Gastroesophageal sphincter (tissue), 4 donors: ENCODE measurements at regions not wholly inside any gene's neighbourhood (a gene's known extent, or its start where the extent isn't known, plus 50 kb on each side); places are given as distances from the start of the nearest gene placed in this dataset.
A peak's percentile ranks its signal among the peaks of the same experiment; 100 is the strongest.

Experiments
- ATAC-seq: fragments of 150-250 bp; one replicate; pipeline ENCODE4 v1.9.1; 2016; ENCODE audit warnings: mild to moderate bottlenecking, moderate library complexity
- H3K27ac ChIP-seq, 4 donors: fragments of 200-600 bp; sonication (generic) in 3 of 4; 1 replicate in 3 of 4; 2 replicates in 1 of 4; pipeline ENCODE4 v1.5.1; 2016 to 2019
- H3K27me3 ChIP-seq: fragments of 200-600 bp; sonication (generic); one replicate; pipeline ENCODE4 v1.5.1; 2019
- H3K36me3 ChIP-seq, 2 donors: fragments of 200-600 bp; sonication (generic); one replicate each; pipeline ENCODE4 v1.5.1; 2019; ENCODE audit warnings: control low read depth in 1 of 2
- H3K4me1 ChIP-seq, 3 donors: fragments of 200-600 bp; sonication (generic); 1 replicate in 2 of 3; 2 replicates in 1 of 3; pipeline ENCODE4 v1.5.1; 2016 to 2019; ENCODE audit warnings: control low read depth in 2 of 3
- H3K4me3 ChIP-seq, 2 donors: fragments of 200-600 bp; sonication (generic); one replicate each; pipeline ENCODE4 v1.5.1; 2019; ENCODE audit warnings: mild to moderate bottlenecking in 1 of 2, moderate library complexity in 1 of 2
- H3K9me3 ChIP-seq, 3 donors: fragments of 200-600 bp; sonication (generic); one replicate each; pipeline ENCODE4 v1.5.1; 2017 to 2019; ENCODE audit warnings: control low read depth in 2 of 3
- EP300 ChIP-seq: sonication (generic); formaldehyde crosslinking; IDR thresholded peaks from one replicate; pipeline ENCODE4 v1.6.1; 2017; ENCODE audit warnings: antibody characterized with exemption, mild to moderate bottlenecking
- POLR2A ChIP-seq, 2 donors: fragments of 450-650 bp; IDR thresholded peaks; one replicate each; pipeline ENCODE4 v1.6.1; 2017; ENCODE audit warnings: antibody characterized with exemption in 2 of 2, mild to moderate bottlenecking in 2 of 2, moderate library complexity in 1 of 2
- POLR2AphosphoS5 ChIP-seq: sonication (generic); formaldehyde crosslinking; IDR thresholded peaks from one replicate; pipeline ENCODE4 v1.6.1; 2017; ENCODE audit warnings: antibody characterized with exemption
- WGBS, 2 donors: methylation state at CpG; one replicate each; pipeline ENCODE4 v1.1.5; 2018; ENCODE audit warnings: low coverage in 1 of 2; 5-methylcytosine and 5-hydroxymethylcytosine counted together
- TF ChIP-seq, protein P1 (sequence below), 4 experiments: fragments of 200-600 bp in 2 of 4; fragments of 450-650 bp in 2 of 4; sonication (generic) in 1 of 4; IDR thresholded peaks; one replicate each; pipeline ENCODE4 v1.5.1; 2017 to 2019; ENCODE audit warnings: antibody characterized with exemption in 4 of 4, mild to moderate bottlenecking in 2 of 4, moderate library complexity in 2 of 4

DNA sequence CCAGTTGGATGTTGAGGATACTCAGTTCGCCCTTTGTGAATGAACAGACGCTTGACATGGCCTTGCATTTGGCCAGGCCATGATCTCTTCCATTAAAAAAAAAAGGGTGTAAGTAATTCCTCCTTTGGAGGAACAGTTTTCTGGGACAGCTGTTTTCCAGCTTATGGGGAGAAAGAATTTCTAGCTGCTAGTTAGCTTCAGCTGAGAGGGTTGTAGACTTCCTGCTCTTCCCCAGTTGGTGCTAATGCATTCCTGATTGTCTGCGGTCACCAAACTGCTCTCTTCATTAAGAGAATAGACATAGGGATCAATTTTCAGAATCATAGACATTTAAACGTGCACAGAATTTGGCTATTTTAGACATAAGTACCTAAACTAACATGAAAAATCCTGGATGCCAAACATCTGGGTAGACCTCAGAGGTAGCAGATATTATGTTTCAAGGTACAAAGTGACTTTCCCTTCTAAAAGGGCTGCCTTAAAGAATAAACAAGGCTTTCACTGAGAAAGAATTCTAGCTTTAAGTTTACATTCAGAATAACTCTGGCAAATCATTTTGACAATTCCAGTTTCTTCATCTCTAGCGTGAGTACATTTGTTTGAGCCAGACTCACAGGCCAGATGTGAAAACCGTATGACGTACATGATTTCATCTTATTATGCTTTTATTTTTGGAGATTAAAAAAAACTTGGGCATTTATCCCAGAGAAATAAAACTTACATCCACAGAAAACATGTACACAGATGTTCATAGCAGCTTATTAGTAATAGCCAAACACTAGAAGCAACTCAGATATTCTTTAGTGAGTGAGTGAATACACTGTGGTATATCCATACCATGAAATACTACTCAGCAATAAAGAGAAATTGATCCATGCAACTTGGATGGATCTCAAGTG, 71.2 kb downstream of the MAIP1 start:
- 42 to 53% methylated on average over 7 of the region's 7 CpGs for WGBS, 2 donors
- Histone ChIP-seq H3K4me3 (no peak overlapping the region), H3K27ac (peak overlapping the region in 1 of 4 donors; percentile 9)

DNA sequence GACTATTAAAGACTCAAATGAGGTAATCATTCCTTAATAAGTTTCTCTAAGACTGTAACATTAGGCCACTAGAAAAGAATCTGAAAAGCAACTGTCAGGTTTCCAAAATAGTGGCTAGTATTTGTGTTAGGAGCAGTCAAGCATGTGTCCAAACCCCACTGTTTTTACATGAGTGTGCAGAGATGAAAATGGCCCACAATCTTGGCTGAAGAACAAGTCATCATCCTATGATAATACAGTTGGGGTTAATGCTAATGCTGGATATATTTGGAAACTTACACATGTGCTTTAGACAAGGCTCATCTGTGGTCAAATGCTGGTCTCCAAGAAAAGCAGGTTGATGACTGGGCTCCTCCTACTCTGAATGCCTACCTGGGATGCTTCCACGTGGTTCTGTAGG, 73.6 kb downstream of the MAIP1 start:
- no peak for TF ChIP-seq POLR2AphosphoS5
- TF ChIP-seq EP300: no peak
- TF ChIP-seq POLR2A (IDR thresholded peaks at IDR 0.05): no peak
- TF ChIP-seq, protein P1, sequence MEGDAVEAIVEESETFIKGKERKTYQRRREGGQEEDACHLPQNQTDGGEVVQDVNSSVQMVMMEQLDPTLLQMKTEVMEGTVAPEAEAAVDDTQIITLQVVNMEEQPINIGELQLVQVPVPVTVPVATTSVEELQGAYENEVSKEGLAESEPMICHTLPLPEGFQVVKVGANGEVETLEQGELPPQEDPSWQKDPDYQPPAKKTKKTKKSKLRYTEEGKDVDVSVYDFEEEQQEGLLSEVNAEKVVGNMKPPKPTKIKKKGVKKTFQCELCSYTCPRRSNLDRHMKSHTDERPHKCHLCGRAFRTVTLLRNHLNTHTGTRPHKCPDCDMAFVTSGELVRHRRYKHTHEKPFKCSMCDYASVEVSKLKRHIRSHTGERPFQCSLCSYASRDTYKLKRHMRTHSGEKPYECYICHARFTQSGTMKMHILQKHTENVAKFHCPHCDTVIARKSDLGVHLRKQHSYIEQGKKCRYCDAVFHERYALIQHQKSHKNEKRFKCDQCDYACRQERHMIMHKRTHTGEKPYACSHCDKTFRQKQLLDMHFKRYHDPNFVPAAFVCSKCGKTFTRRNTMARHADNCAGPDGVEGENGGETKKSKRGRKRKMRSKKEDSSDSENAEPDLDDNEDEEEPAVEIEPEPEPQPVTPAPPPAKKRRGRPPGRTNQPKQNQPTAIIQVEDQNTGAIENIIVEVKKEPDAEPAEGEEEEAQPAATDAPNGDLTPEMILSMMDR (IDR thresholded peaks at IDR 0.05): no peak
- 57 to 86% methylated on average over 1 of the region's 1 CpG for WGBS, 2 donors
- H3K36me3 ChIP-seq: no peaks in the 10 kb centered on the region
- no peaks in the 10 kb centered on the region for H3K9me3 ChIP-seq
- H3K27me3 ChIP-seq: no peaks in the 10 kb centered on the region
- no peak for ATAC-seq
- H3K4me3 ChIP-seq: no peak overlapping the region
- peaks cover 0 to 6% (median 0%) of the 10 kb centered on the region in 3 donors for H3K4me1 ChIP-seq
- no peak overlapping the region for H3K27ac ChIP-seq

More for the DNA sequence above, 71.2 kb downstream of the MAIP1 start:
- Histone ChIP-seq H3K27me3 (no peaks in the 10 kb centered on the region), H3K4me1 (peaks cover 0 to 6% (median 0%) of the 10 kb centered on the region in 3 donors), H3K9me3 (no peaks in the 10 kb centered on the region), H3K36me3 (no peaks in the 10 kb centered on the region)
- ATAC-seq: no peak
- no peak for TF ChIP-seq POLR2A (IDR thresholded peaks at IDR 0.05)
- no peak for TF ChIP-seq EP300
- TF ChIP-seq POLR2AphosphoS5: no peak
- TF ChIP-seq, protein P1 (IDR thresholded peaks at IDR 0.05): no peak

DNA sequence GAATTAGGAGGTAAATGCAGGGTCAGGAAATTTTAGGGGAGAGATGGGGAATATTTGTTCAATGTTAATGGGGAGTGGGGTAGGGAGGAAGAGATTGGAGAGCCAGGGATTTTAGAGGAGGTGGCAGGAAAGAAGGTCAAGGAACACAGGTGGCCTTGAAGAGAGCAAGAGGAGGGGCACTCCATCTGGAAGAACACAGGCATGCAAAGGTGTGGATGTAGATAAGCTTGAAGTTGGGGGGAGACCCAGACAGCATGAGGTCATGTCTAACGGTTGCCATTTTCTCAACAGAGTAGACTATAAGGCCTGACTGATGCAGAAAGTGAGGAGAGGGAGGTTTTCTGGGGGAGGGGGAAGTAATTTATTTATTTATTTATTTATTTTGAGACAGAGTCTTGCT, 77.5 kb downstream of the MAIP1 start:
- H3K9me3 ChIP-seq: no peaks in the 10 kb centered on the region
- no peak for ATAC-seq
- no peak overlapping the region for H3K4me3 ChIP-seq
- no peaks in the 10 kb centered on the region for H3K27me3 ChIP-seq
- no peaks in the 10 kb centered on the region for H3K36me3 ChIP-seq
- TF ChIP-seq EP300 (no peak), POLR2AphosphoS5 (no peak), POLR2A (IDR thresholded peaks at IDR 0.05) (no peak)
- TF ChIP-seq, protein P1 (IDR thresholded peaks at IDR 0.05): no peak
- no peak overlapping the region for H3K27ac ChIP-seq
- 94 to 100% methylated on average over 1 of the region's 1 CpG for WGBS, 2 donors
- H3K4me1 ChIP-seq: no peaks in the 10 kb centered on the region

DNA sequence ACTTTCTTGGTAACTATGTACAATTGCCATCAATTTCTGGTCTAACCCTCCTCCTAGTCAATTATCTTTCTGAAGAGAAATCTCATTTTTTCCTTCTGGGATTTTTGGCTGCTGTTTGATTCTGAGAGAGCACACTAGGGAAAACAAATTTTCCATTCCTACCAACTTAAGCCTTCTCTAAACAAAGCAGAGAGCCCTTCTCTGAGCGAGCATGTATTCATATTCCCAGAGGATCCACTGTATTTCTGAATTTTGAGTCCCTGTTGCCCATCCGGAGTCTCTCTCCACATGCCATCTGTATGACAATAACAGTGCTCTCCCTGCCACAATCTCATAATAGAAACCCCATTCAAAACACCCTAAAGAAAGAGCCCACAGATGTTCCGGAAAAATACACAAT, 78.5 kb downstream of the MAIP1 start:
- Histone ChIP-seq H3K27me3 (no peaks in the 10 kb centered on the region), H3K4me1 (no peaks in the 10 kb centered on the region), H3K36me3 (no peaks in the 10 kb centered on the region), H3K4me3 (no peak overlapping the region), H3K27ac (no peak overlapping the region), H3K9me3 (no peaks in the 10 kb centered on the region)
- TF ChIP-seq EP300 (no peak), POLR2AphosphoS5 (no peak), POLR2A (IDR thresholded peaks at IDR 0.05) (no peak)
- TF ChIP-seq, protein P1 (IDR thresholded peaks at IDR 0.05): no peak
- ATAC-seq: no peak
- 30 to 40% methylated on average over 3 of the region's 3 CpGs for WGBS, 2 donors

DNA sequence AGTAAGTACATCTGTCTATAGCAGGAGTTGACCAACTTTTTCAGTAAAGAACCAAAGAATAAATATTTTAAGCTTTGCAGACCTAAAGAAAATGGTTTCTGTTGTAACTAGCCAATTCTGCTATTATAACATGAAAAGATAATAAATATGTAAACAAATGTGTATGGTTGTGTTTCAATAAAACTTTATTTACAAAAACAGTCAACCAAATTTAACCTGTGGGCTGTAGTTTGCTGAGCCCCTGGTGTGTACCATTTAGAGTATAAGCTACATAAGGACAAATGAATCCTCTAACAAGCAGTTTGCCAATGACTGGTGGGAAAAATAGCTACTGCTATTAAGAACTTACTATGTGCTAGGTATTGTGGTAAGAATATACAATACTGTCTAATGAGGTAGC, 79.4 kb downstream of the MAIP1 start:
- Histone ChIP-seq H3K4me3 (no peak overlapping the region), H3K9me3 (no peaks in the 10 kb centered on the region), H3K36me3 (no peaks in the 10 kb centered on the region), H3K27ac (no peak overlapping the region), H3K4me1 (no peaks in the 10 kb centered on the region), H3K27me3 (no peaks in the 10 kb centered on the region)
- TF ChIP-seq POLR2AphosphoS5 (no peak), EP300 (no peak), POLR2A (IDR thresholded peaks at IDR 0.05) (no peak)
- TF ChIP-seq, protein P1 (IDR thresholded peaks at IDR 0.05): no peak
- no peak for ATAC-seq
